PFSK-1 (cell line): ENCODE measurements at regions not wholly inside any gene's neighbourhood (a gene's known extent, or its start where the extent isn't known, plus 50 kb on each side); places are given as distances from the start of the nearest gene placed in this dataset.

Experiments used
- POLR2AphosphoS5 ChIP-seq: IDR thresholded peaks from 2 replicates; pipeline ENCODE4 v1.6.1; 2012; ENCODE audit warnings: low read depth, mild to moderate bottlenecking, control low read depth, low read length, moderate library complexity
- SIN3A ChIP-seq: IDR thresholded peaks from 2 replicates; pipeline ENCODE4 v1.6.1; 2012; ENCODE audit warnings: mild to moderate bottlenecking, low read length, moderate library complexity, borderline replicate concordance; ENCODE audit not compliant: insufficient read depth
- TAF1 ChIP-seq: IDR thresholded peaks from 2 replicates; pipeline ENCODE4 v1.6.1; 2012; ENCODE audit warnings: low read length, control low read depth, borderline replicate concordance; ENCODE audit not compliant: insufficient read depth
- TF ChIP-seq, protein P1 (sequence below), 2 experiments: IDR thresholded peaks; 2 replicates each; pipeline versions ENCODE4 v1.6.1 to v1.8.0; 2011 to 2012; ENCODE audit warnings: low read depth in 2 of 2, low read length in 2 of 2, control low read depth in 1 of 2, inconsistent platforms in 1 of 2, mild to moderate bottlenecking in 1 of 2, moderate library complexity in 1 of 2; ENCODE audit not compliant: insufficient read depth in 1 of 2

DNA sequence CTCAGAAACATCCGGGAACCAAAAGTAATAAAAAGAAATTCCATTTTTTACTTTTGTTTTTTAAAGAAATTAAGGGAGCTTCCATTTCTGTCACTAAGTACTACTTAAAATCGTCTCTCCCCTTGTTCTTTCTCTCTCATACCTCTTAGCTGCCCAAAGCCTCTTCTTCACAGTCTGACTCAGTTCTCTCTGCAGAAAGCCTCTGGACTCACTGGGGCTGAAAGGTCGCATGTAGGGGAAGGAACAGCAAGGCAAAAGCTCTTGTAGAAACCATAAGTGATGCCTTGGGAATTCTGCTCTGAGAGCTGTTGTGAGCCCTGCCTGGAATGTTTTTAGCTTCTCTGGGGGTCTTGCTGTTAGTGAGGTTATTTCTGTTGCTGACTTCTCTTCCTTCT is 100.8 kb upstream of the RANBP3L start:
- TF ChIP-seq SIN3A (no peak), POLR2AphosphoS5 (no peak), TAF1 (no peak)
- TF ChIP-seq, protein P1, sequence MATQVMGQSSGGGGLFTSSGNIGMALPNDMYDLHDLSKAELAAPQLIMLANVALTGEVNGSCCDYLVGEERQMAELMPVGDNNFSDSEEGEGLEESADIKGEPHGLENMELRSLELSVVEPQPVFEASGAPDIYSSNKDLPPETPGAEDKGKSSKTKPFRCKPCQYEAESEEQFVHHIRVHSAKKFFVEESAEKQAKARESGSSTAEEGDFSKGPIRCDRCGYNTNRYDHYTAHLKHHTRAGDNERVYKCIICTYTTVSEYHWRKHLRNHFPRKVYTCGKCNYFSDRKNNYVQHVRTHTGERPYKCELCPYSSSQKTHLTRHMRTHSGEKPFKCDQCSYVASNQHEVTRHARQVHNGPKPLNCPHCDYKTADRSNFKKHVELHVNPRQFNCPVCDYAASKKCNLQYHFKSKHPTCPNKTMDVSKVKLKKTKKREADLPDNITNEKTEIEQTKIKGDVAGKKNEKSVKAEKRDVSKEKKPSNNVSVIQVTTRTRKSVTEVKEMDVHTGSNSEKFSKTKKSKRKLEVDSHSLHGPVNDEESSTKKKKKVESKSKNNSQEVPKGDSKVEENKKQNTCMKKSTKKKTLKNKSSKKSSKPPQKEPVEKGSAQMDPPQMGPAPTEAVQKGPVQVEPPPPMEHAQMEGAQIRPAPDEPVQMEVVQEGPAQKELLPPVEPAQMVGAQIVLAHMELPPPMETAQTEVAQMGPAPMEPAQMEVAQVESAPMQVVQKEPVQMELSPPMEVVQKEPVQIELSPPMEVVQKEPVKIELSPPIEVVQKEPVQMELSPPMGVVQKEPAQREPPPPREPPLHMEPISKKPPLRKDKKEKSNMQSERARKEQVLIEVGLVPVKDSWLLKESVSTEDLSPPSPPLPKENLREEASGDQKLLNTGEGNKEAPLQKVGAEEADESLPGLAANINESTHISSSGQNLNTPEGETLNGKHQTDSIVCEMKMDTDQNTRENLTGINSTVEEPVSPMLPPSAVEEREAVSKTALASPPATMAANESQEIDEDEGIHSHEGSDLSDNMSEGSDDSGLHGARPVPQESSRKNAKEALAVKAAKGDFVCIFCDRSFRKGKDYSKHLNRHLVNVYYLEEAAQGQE (IDR thresholded peaks at IDR 0.05; ENCODE audit: insufficient read depth in 1 of 2, low read depth in 2 of 2, low read length in 2 of 2), result no peak
